Neural cell (in vitro differentiated cells): ENCODE measurements at regions not wholly inside any gene's neighbourhood (a gene's known extent, or its start where the extent isn't known, plus 50 kb on each side); places are given as distances from the start of the nearest gene placed in this dataset.

Experiments used
- CTCF ChIP-seq: fragments of 450-650 bp; IDR thresholded peaks from 2 replicates; pipeline ENCODE4 v1.5.1; 2014; ENCODE audit warnings: antibody characterized with exemption, mild to moderate bottlenecking, moderate library complexity; ENCODE audit not compliant: poor library complexity, severe bottlenecking
- EP300 ChIP-seq: fragments of 450-650 bp; conservative IDR thresholded peaks from 2 replicates; pipeline ENCODE4 v1.6.1; 2014; ENCODE audit warnings: antibody characterized with exemption, mild to moderate bottlenecking, moderate library complexity; ENCODE audit not compliant: poor library complexity, severe bottlenecking
- EZH2 ChIP-seq: fragments of 200-600, 300-800 bp; shearing (Covaris generic), sonication (generic); IDR thresholded peaks from 2 replicates; pipeline ENCODE4 v1.6.1; 2014; ENCODE audit warnings: antibody characterized with exemption, low read length, borderline replicate concordance, mild to moderate bottlenecking; ENCODE audit not compliant: insufficient read depth, poor library complexity, severe bottlenecking
- MXI1 ChIP-seq: fragments of 450-650 bp; conservative IDR thresholded peaks from 2 replicates; pipeline ENCODE4 v1.6.1; 2014; ENCODE audit warnings: antibody characterized with exemption, mild to moderate bottlenecking; ENCODE audit not compliant: poor library complexity, severe bottlenecking
- POLR2AphosphoS5 ChIP-seq: IDR thresholded peaks from 2 replicates; pipeline ENCODE4 v1.6.1; 2012
- RAD21 ChIP-seq: fragments of 450-650 bp; conservative IDR thresholded peaks from 2 replicates; pipeline ENCODE4 v1.6.1; 2014; ENCODE audit warnings: antibody characterized with exemption, mild to moderate bottlenecking, moderate library complexity
- REST ChIP-seq: IDR thresholded peaks from 2 replicates; pipeline ENCODE4 v1.6.1; 2012; ENCODE audit warnings: borderline replicate concordance
- SMC3 ChIP-seq: fragments of 450-650 bp; conservative IDR thresholded peaks from 2 replicates; pipeline ENCODE4 v1.6.1; 2014; ENCODE audit warnings: antibody characterized with exemption, mild to moderate bottlenecking, moderate library complexity; ENCODE audit not compliant: poor library complexity
- TAF1 ChIP-seq: IDR thresholded peaks from 2 replicates; pipeline ENCODE4 v1.6.1; 2012; ENCODE audit warnings: low read depth

DNA sequence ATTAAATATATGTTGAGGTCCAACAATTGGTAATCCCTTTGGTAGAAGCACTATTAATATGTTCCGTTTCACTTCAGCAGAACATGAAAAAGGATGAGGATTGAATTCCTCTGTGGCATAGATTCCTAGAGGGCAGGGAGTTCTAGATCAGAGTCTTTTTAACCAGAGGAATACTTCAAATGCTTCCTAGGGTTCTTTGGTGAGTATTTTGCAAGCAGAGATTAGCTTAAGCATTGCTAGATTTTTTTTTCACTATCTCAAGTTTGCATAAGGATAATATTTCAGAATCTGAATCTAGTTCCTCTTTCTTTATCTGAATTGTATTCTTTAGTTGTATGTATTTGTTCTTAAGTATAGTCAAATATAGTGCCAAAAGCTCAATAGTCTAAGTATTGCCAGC is 116.6 kb upstream of the ADAMTSL1 start:
- TF ChIP-seq CTCF (no peak), POLR2AphosphoS5 (no peak), EZH2 (no peak), EP300 (no peak), REST (no peak), MXI1 (no peak), SMC3 (no peak), TAF1 (no peak), RAD21 (no peak)
